Activated naive CD4-positive, alpha-beta T cell treated with anti-CD3 and anti-CD28 coated beads for 36 hours (primary cell): ENCODE measurements at regions not wholly inside any gene's neighbourhood (a gene's known extent, or its start where the extent isn't known, plus 50 kb on each side); places are given as distances from the start of the nearest gene placed in this dataset.

Experiments used
- CTCF ChIA-PET: fragments of 350-600 bp; sonication (Branson Sonifier 250); formaldehyde crosslinking; loops from one replicate; lab custom pipeline; 2021; ENCODE audit warnings: antibody characterized with exemption; lab: Charles Lee
- DNase-seq: peaks from one replicate; pipeline ENCODE4 v3.0.0-alpha.2; 2020
- H3K27ac Mint-ChIP-seq: one replicate; pipeline ENCODE4 v1.8.0; 2021; ENCODE audit warnings: mild to moderate bottlenecking, mixed read lengths
- H3K27me3 Mint-ChIP-seq: one replicate; pipeline ENCODE4 v1.8.0; 2021; ENCODE audit warnings: low read depth, mixed read lengths
- H3K36me3 Mint-ChIP-seq: one replicate; pipeline ENCODE4 v1.8.0; 2021; ENCODE audit warnings: low read depth, mixed read lengths
- H3K4me1 Mint-ChIP-seq: one replicate; pipeline ENCODE4 v1.8.0; 2021; ENCODE audit warnings: low read depth, mixed read lengths
- H3K4me3 Mint-ChIP-seq: one replicate; pipeline ENCODE4 v1.8.0; 2021; ENCODE audit warnings: mild to moderate bottlenecking, moderate library complexity, mixed read lengths
- H3K9me3 Mint-ChIP-seq: one replicate; pipeline ENCODE4 v1.8.0; 2021; ENCODE audit warnings: mixed read lengths
- intact Hi-C: fragments of 100-400 bp; cut with micrococcal nuclease; formaldehyde crosslinking; loops from one replicate; pipeline ENCODE4 v1.15.1; 2023

DNA sequence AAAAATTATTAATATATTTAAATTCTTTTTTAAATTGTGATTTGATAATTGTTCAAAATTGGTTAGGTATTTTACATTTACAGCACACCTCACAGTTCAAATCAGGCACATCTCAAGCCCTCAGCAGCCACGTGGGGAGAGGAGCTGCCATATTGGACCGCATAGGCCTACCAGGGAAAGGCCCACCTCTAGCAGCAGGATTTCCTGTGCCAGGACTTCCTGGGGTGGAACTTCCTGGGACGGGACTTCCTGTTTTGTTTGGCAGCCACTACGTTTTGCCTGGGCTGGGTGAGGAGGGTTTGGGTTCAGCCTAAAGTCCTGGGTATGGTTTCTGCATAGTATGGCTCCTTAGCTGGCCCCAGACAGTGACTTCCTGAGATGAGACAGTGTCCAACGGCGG is 298.5 kb upstream of the FOXF1 start:
- CTCF ChIA-PET, result no interaction called here
- H3K27ac Mint-ChIP-seq, result no peak overlapping the region
- H3K27me3 Mint-ChIP-seq, result peaks cover 3% of the 10 kb centered on the region
- peak; percentile 13 for DNase-seq
- no peaks in the 10 kb centered on the region for H3K36me3 Mint-ChIP-seq
- no peak overlapping the region for H3K4me3 Mint-ChIP-seq
- intact Hi-C loops, result no loop called here
- peaks cover 10% of the 10 kb centered on the region for H3K9me3 Mint-ChIP-seq
- H3K4me1 Mint-ChIP-seq, result peaks cover 2% of the 10 kb centered on the region

GRCh38 chr16:86212706-86213436 is 297.5 kb upstream of the FOXF1 start:
- Mint-ChIP-seq H3K4me3 (no peak overlapping the region), H3K27me3 (peaks cover 3% of the 10 kb centered on the region), H3K36me3 (no peaks in the 10 kb centered on the region), H3K9me3 (peaks cover 10% of the 10 kb centered on the region), H3K27ac (no peak overlapping the region), H3K4me1 (peaks cover 2% of the 10 kb centered on the region)
- no peak for DNase-seq
- CTCF ChIA-PET, result no interaction called here
- intact Hi-C loops, result no loop called here

- Mint-ChIP-seq H3K27ac (no peak overlapping the region), H3K4me3 (no peak overlapping the region), H3K4me1 (peaks cover 2% of the 10 kb centered on the region), H3K9me3 (peaks cover 10% of the 10 kb centered on the region), H3K36me3 (no peaks in the 10 kb centered on the region), H3K27me3 (peaks cover 3% of the 10 kb centered on the region)
- CTCF ChIA-PET, result no interaction called here
- DNase-seq, result no peak
- intact Hi-C loops, result no loop called here
Observed at GRCh38 chr16:86213437-86214205, 296.7 kb upstream of the FOXF1 start.

DNA sequence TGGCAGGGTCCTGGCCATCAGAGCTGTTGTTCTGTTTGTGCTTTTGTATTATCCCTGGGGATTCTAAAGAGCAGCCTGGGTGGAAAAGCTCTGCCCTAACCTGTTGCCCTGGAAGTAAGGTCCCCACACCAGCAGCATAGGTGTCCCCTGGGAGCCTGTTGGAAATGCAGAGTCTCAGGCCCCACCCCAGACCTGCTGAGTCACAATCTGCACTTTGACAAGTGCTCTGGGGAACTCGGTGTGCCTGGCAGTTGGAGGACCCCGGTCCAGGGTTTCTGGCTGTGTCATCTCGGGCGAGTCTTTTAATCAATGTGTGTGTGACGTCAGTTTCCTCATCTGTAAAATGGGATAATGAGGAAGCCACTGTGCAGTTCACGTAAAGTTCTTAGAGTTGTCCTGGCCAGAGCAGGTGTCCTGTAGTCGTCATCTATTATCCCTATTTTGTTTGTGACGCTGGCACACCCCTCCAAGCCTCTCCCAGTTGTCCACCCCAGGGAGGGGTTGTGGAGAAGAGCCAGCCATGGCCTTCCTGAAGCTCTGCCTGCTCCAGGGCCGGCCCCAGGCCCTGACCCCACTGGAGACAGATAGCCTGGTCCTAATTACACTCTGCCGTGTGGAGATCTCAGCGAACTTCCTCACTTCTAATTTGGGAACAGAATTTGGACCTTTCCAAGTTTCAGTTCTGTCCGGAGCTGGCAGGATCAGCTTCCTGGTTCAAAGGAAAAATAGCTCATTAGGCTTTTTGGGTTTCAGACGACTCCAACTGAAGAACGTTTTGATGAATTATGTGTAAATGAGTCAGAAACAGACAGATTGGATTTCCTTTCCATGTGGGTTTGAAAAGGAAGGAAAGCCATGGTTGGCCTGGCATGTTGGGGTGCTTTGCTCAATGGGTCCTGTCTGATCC is 295.7 kb upstream of the FOXF1 start:
- Mint-ChIP-seq H3K9me3 (peaks cover 10% of the 10 kb centered on the region), H3K27me3 (peaks cover 3% of the 10 kb centered on the region), H3K36me3 (no peaks in the 10 kb centered on the region), H3K4me1 (peaks cover 2% of the 10 kb centered on the region), H3K27ac (no peak overlapping the region), H3K4me3 (no peak overlapping the region)
- CTCF ChIA-PET, result no interaction called here
- intact Hi-C loops, result no loop called here
- no peak for DNase-seq

DNA sequence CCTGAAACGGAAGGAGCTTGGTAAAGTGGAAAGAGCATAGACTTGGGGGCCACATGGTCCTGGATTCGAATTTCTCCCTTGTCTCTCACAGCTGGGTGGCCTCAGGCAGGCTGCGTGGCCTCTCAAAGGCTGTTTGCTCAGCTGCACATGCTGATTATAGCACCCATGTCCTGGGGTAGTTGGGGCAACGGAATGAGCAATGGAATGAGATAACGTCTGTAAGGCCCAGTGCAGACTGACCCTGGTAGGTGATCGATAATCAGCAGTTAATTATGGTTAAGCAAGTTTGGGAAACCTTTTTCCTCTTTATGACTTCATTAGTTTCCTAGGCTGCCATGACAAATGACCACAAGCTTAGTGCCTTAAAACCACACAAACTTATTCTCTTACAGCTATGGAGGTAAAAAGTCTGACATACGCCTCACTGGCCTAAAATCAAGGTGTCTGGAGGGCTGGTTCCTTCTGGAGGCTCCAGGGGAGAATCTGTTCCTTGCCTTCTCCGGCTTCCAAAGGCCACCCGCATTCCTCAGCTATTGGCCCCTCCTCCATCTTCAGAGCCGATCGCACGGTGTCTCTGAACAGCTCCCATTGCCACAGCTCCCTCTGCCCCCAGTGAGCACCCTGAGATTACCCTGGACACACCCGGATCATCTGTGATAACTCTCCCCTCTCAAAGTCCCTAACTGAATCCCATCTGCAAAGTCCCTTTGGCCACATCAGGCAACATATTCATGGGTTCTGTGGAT is 294.9 kb upstream of the FOXF1 start:
- H3K9me3 Mint-ChIP-seq, result peaks cover 10% of the 10 kb centered on the region
- CTCF ChIA-PET, result no interaction called here
- H3K27me3 Mint-ChIP-seq, result peaks cover 3% of the 10 kb centered on the region

GRCh38 chr16:86215979-86216585 is 294.2 kb upstream of the FOXF1 start:
- intact Hi-C loops, result no loop called here
- H3K4me1 Mint-ChIP-seq, result peaks cover 2% of the 10 kb centered on the region
- no peak overlapping the region for H3K27ac Mint-ChIP-seq
- H3K36me3 Mint-ChIP-seq, result no peaks in the 10 kb centered on the region
- CTCF ChIA-PET, result no interaction called here
- peaks cover 7% of the 10 kb centered on the region for H3K27me3 Mint-ChIP-seq
- no peak overlapping the region for H3K4me3 Mint-ChIP-seq
- DNase-seq, result no peak
- peaks cover 10% of the 10 kb centered on the region for H3K9me3 Mint-ChIP-seq

More for the DNA sequence above, 294.9 kb upstream of the FOXF1 start:
- no peak overlapping the region for H3K27ac Mint-ChIP-seq
- intact Hi-C loops, result no loop called here
- H3K4me3 Mint-ChIP-seq, result no peak overlapping the region
- DNase-seq, result no peak
- H3K36me3 Mint-ChIP-seq, result no peaks in the 10 kb centered on the region
- H3K4me1 Mint-ChIP-seq, result peaks cover 2% of the 10 kb centered on the region

DNA sequence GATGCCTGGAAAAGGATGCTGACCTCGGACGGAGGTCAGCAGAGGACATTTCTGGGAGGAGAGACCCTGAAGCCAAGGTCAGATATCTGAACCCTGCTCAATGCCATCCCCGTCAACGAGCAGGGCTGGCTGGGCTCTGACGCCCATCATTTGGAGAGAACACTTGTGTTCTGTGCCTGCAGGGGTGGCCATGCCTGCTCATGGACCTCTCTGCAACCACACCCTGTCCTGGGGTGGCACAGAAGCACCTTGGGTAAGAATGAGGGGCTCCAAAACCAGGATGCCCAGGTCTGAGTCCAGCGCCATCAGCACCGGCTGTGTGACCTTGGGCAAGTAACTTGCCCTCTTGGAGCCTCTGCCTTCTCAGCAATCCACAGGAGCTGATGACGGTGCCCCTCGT is 293.7 kb upstream of the FOXF1 start:
- Mint-ChIP-seq H3K27ac (no peak overlapping the region), H3K4me1 (peaks cover 2% of the 10 kb centered on the region), H3K9me3 (peaks cover 10% of the 10 kb centered on the region), H3K27me3 (peaks cover 7% of the 10 kb centered on the region), H3K36me3 (no peaks in the 10 kb centered on the region), H3K4me3 (no peak overlapping the region)
- intact Hi-C loops, result no loop called here
- CTCF ChIA-PET, result no interaction called here
- DNase-seq, result no peak

GRCh38 chr16:86217001-86217890 is 293.1 kb upstream of the FOXF1 start:
- Mint-ChIP-seq H3K27me3 (peaks cover 9% of the 10 kb centered on the region), H3K9me3 (peaks cover 7% of the 10 kb centered on the region), H3K4me3 (no peak overlapping the region), H3K4me1 (peaks cover 2% of the 10 kb centered on the region), H3K36me3 (no peaks in the 10 kb centered on the region), H3K27ac (no peak overlapping the region)
- no peak for DNase-seq
- intact Hi-C loops, result no loop called here
- CTCF ChIA-PET, result no interaction called here

- Mint-ChIP-seq H3K36me3 (no peaks in the 10 kb centered on the region), H3K27me3 (peaks cover 10% of the 10 kb centered on the region), H3K4me1 (no peaks in the 10 kb centered on the region), H3K4me3 (no peak overlapping the region), H3K27ac (no peak overlapping the region), H3K9me3 (peaks cover under 1% of the 10 kb centered on the region)
- CTCF ChIA-PET, result no interaction called here
- intact Hi-C loops, result no loop called here
- no peak for DNase-seq
Observed at GRCh38 chr16:86217891-86218270, 292.4 kb upstream of the FOXF1 start.

GRCh38 chr16:86218479-86219170 is 291.7 kb upstream of the FOXF1 start:
- H3K27ac Mint-ChIP-seq, result no peak overlapping the region
- no peaks in the 10 kb centered on the region for H3K4me1 Mint-ChIP-seq
- H3K36me3 Mint-ChIP-seq, result no peaks in the 10 kb centered on the region
- CTCF ChIA-PET, result no interaction called here
- H3K4me3 Mint-ChIP-seq, result no peak overlapping the region
- peaks cover 10% of the 10 kb centered on the region for H3K27me3 Mint-ChIP-seq
- DNase-seq, result no peak
- intact Hi-C loops, result no loop called here
- no peaks in the 10 kb centered on the region for H3K9me3 Mint-ChIP-seq
